ENCODE measurements at regions not wholly inside any gene's neighbourhood (a gene's known extent, or its start where the extent isn't known, plus 50 kb on each side); places are given as distances from the start of the nearest gene placed in this dataset.

DNA sequence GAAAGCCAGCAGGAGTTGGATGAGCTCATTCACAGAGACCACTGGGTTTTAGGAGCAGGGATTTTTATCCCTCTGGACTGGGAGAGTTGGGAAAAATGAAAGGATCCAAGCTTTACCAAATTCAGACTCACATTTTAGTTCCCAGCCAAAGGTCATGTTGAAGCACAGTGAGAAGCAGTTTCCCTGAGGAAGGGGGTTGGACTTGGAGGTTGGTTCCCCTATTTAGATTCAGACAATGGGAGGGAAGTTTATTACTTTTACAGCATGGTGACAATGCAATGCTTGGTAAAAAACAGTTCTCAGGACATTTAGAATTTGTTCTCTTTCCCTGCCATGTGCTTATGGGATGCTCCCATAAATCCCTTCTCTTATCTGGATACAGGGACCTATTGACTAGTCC, 57.3 kb upstream of the ZNF648 start:
- Histone ChIP-seq H3K36me3 (ENCODE audit: control insufficient read depth in 2 of 2, insufficient read depth in 2 of 2, low read length in 1 of 2) (no peaks in the 10 kb centered on the region), H3K27ac (ENCODE audit: low read depth in 2 of 2, low read length in 1 of 2) (no peak overlapping the region), H3K4me1 (ENCODE audit: control insufficient read depth in 2 of 2, insufficient read depth in 2 of 2, low read length in 1 of 2) (peaks cover 0 to 4% of the 10 kb centered on the region in 2 donors), H3K9me3 (ENCODE audit: control insufficient read depth in 2 of 2, insufficient read depth in 1 of 2, low read depth in 1 of 2, low read length in 1 of 2) (no peaks in the 10 kb centered on the region), H3K4me3 (ENCODE audit: low read depth in 1 of 2, low read length in 2 of 2) (no peak overlapping the region), H3K27me3 (ENCODE audit: control insufficient read depth in 1 of 2, insufficient read depth in 2 of 2, low read length in 2 of 2) (no peaks in the 10 kb centered on the region)

DNA sequence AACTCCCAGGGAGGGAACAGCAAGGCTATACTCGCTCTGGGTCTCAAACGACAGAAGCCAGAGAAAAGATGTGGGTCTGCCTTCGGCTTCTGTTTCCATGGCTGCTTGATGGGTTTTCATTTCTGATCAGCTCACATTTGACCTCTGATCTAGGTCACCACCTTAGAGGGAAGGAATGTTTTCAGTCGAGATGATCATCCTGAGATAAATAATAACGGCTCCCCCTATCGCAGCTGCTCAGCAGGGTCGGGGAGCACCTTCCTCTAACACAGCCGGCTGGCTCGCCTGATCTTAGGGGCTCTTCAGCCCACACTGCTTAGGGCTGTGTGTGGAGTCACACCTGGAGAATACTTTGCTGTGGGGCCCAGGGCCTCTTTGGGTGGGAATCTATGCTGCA, 53.1 kb upstream of the ZNF648 start:
- Histone ChIP-seq H3K9me3 (ENCODE audit: control insufficient read depth in 2 of 2, insufficient read depth in 1 of 2, low read depth in 1 of 2, low read length in 1 of 2) (no peaks in the 10 kb centered on the region), H3K27ac (ENCODE audit: low read depth in 2 of 2, low read length in 1 of 2) (no peak overlapping the region), H3K4me3 (ENCODE audit: low read depth in 1 of 2, low read length in 2 of 2) (no peak overlapping the region), H3K27me3 (ENCODE audit: control insufficient read depth in 1 of 2, insufficient read depth in 2 of 2, low read length in 2 of 2) (no peaks in the 10 kb centered on the region), H3K36me3 (ENCODE audit: control insufficient read depth in 2 of 2, insufficient read depth in 2 of 2, low read length in 1 of 2) (no peaks in the 10 kb centered on the region), H3K4me1 (ENCODE audit: control insufficient read depth in 2 of 2, insufficient read depth in 2 of 2, low read length in 1 of 2) (peaks cover 0 to 2% of the 10 kb centered on the region in 2 donors)
- 61 to 63% methylated on average over 9 of the region's 9 CpGs for WGBS, 2 donors

DNA sequence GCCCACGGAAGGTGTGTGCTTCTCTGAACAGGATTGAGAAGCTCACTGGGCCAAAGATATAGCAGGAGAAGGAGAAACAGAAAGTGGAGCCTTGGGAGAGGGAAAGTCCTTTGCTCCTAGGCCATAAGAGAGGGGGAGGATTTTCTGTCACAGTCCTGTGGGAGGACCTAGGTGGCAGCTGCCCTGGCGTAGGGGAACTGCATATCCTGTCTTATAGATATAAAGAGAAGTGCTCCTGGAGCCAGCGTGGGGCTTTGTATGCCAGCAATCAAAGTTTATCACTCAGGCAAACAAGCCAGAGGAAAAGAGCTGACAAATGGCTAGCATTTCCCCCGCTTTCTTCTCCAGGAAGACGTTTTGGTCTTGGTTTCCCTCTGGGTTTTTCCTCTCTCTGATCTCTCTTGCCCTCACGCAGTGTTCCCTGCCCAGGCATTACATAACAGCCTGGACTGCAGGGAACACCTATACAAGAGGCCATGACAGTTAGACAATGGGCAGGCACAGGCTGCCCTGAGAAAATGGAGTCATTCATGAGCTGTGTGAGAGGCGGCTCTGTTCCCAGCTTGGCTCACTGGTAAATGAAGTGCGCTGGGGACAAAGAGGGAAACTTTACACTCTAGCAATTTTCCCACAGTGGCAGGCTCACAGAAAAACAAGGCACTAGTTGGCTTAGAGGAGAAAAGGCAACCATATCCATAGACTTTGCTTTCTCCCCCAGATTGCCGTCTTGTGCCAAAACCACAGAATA, 52.5 kb upstream of the ZNF648 start:
- H3K9me3 ChIP-seq (ENCODE audit: control insufficient read depth in 2 of 2, insufficient read depth in 1 of 2, low read depth in 1 of 2, low read length in 1 of 2) = no peaks in the 10 kb centered on the region
- H3K4me3 ChIP-seq (ENCODE audit: low read depth in 1 of 2, low read length in 2 of 2) = no peak overlapping the region
- no peaks in the 10 kb centered on the region for H3K27me3 ChIP-seq (ENCODE audit: control insufficient read depth in 1 of 2, insufficient read depth in 2 of 2, low read length in 2 of 2)
- H3K27ac ChIP-seq (ENCODE audit: low read depth in 2 of 2, low read length in 1 of 2) = no peak overlapping the region
- peaks cover 0 to 2% of the 10 kb centered on the region in 2 donors for H3K4me1 ChIP-seq (ENCODE audit: control insufficient read depth in 2 of 2, insufficient read depth in 2 of 2, low read length in 1 of 2)
- WGBS, 2 donors = 47 to 59% methylated on average over 9 of the region's 9 CpGs
- H3K36me3 ChIP-seq (ENCODE audit: control insufficient read depth in 2 of 2, insufficient read depth in 2 of 2, low read length in 1 of 2) = no peaks in the 10 kb centered on the region

DNA sequence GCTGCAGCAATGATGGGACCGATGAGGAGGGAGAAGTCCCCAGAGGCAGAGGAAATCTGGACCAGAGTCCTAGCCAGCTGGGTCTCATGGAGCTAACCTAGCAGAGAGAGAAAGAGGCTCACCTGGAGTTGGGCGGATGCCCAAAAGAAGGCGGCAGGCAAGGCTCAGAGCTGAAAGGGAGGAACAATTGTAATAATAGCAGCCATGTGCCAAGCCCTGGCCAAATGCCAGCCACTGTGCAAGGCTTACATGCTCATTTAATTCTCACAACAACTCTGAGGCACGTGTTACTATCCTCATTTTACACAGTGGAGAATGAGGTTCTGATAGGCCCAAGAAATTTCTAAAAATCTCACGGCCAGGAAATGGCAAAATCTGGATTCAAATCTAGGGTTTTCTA, 50.0 kb upstream of the ZNF648 start:
- H3K4me1 ChIP-seq (ENCODE audit: control insufficient read depth in 2 of 2, insufficient read depth in 2 of 2, low read length in 1 of 2) = peaks cover 0 to 2% of the 10 kb centered on the region in 2 donors
- no peak overlapping the region for H3K27ac ChIP-seq (ENCODE audit: low read depth in 2 of 2, low read length in 1 of 2)
- H3K36me3 ChIP-seq (ENCODE audit: control insufficient read depth in 2 of 2, insufficient read depth in 2 of 2, low read length in 1 of 2) = no peaks in the 10 kb centered on the region
- H3K27me3 ChIP-seq (ENCODE audit: control insufficient read depth in 1 of 2, insufficient read depth in 2 of 2, low read length in 2 of 2) = no peaks in the 10 kb centered on the region
- H3K4me3 ChIP-seq (ENCODE audit: low read depth in 1 of 2, low read length in 2 of 2) = no peak overlapping the region
- no peaks in the 10 kb centered on the region for H3K9me3 ChIP-seq (ENCODE audit: control insufficient read depth in 2 of 2, insufficient read depth in 1 of 2, low read depth in 1 of 2, low read length in 1 of 2)
- WGBS, 2 donors = 49 to 60% methylated on average over 5 of the region's 5 CpGs

Data from esophagus (tissue), 2 donors.